Activated naive CD4-positive, alpha-beta T cell treated with anti-CD3 and anti-CD28 coated beads, Interleukin-2, amount 50 U/mL, for 24 hours (primary cell): ENCODE measurements at regions not wholly inside any gene's neighbourhood (a gene's known extent, or its start where the extent isn't known, plus 50 kb on each side); places are given as distances from the start of the nearest gene placed in this dataset.

Experiments used
- H3K27ac Mint-ChIP-seq: one replicate; pipeline ENCODE4 v1.8.0; 2021; ENCODE audit warnings: mild to moderate bottlenecking, mixed read lengths
- H3K27me3 Mint-ChIP-seq: one replicate; pipeline ENCODE4 v1.8.0; 2021; ENCODE audit warnings: mixed read lengths
- H3K36me3 Mint-ChIP-seq: one replicate; pipeline ENCODE4 v1.8.0; 2021; ENCODE audit warnings: mixed read lengths
- H3K4me1 Mint-ChIP-seq: one replicate; pipeline ENCODE4 v1.8.0; 2021; ENCODE audit warnings: mixed read lengths
- H3K4me3 Mint-ChIP-seq: one replicate; pipeline ENCODE4 v1.8.0; 2021; ENCODE audit warnings: mild to moderate bottlenecking, mixed read lengths
- H3K9me3 Mint-ChIP-seq: one replicate; pipeline ENCODE4 v1.8.0; 2021; ENCODE audit warnings: mixed read lengths

GRCh38 chr4:130187587-130187986 is 1091.6 kb downstream of the C4orf33 start:
- peaks cover 4% of the 10 kb centered on the region for H3K9me3 Mint-ChIP-seq

GRCh38 chr4:130192787-130193186 is 1096.8 kb downstream of the C4orf33 start:
- Mint-ChIP-seq H3K36me3 (no peaks in the 10 kb centered on the region), H3K27me3 (peaks cover 1% of the 10 kb centered on the region), H3K4me3 (no peak overlapping the region), H3K27ac (no peak overlapping the region), H3K9me3 (no peaks in the 10 kb centered on the region), H3K4me1 (no peaks in the 10 kb centered on the region)

More at GRCh38 chr4:130187587-130187986, 1091.6 kb downstream of the C4orf33 start:
- Mint-ChIP-seq H3K27me3 (peaks cover 1% of the 10 kb centered on the region), H3K27ac (no peak overlapping the region), H3K36me3 (no peaks in the 10 kb centered on the region), H3K4me3 (no peak overlapping the region), H3K4me1 (no peaks in the 10 kb centered on the region)

- Mint-ChIP-seq H3K27me3 (no peaks in the 10 kb centered on the region), H3K27ac (no peak overlapping the region), H3K36me3 (no peaks in the 10 kb centered on the region), H3K4me1 (no peaks in the 10 kb centered on the region), H3K4me3 (no peak overlapping the region), H3K9me3 (no peaks in the 10 kb centered on the region)
Observed at GRCh38 chr4:130197946-130198345, 1102.0 kb downstream of the C4orf33 start.

- no peaks in the 10 kb centered on the region for H3K36me3 Mint-ChIP-seq
- no peaks in the 10 kb centered on the region for H3K9me3 Mint-ChIP-seq
- no peak overlapping the region for H3K27ac Mint-ChIP-seq
- no peaks in the 10 kb centered on the region for H3K4me1 Mint-ChIP-seq
- H3K27me3 Mint-ChIP-seq = no peaks in the 10 kb centered on the region
- no peak overlapping the region for H3K4me3 Mint-ChIP-seq
Observed at GRCh38 chr4:130203571-130203970, 1107.6 kb downstream of the C4orf33 start.

DNA sequence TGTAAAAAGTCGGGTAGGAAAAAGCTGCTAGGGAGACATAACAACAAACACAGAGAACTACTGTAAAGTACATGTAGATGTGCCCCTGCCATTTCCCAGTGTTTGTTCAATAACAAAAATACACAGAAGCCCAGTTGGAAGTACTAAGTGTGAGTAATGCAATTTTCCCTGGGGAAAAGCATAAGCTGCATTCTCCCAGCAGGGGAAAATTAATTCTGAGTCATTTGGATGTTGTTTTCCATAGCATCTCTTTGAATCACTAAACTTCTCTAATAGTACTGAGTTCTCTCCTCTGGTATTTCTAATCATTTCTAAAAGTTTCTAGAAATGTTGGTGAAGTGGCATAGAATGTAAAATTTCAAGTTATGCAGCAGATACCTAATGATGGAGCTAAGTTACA is 1114.9 kb downstream of the C4orf33 start:
- Mint-ChIP-seq H3K27me3 (no peaks in the 10 kb centered on the region), H3K36me3 (no peaks in the 10 kb centered on the region), H3K4me3 (no peak overlapping the region), H3K27ac (no peak overlapping the region), H3K4me1 (no peaks in the 10 kb centered on the region), H3K9me3 (peaks cover 7% of the 10 kb centered on the region)

DNA sequence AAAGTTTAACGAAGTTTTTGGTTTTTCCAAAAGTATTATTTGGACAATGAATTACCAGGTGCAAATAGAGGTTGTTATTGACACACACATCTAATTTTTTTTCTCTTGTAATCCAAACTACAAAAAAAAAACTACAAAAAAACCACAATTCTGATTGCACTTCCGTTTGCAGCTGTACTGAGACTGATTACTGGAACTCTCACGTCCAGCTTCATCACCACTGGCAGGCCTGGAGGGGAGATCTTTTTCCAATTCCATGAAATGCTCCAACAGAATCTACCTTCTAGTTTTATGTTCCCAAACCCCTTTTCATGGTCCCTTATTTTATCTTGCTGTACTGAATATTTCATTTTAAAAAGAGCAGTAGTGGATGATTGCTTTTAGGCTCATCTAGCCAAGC is 1118.3 kb downstream of the C4orf33 start:
- no peaks in the 10 kb centered on the region for H3K27me3 Mint-ChIP-seq

GRCh38 chr4:130233377-130234047 is 1137.6 kb downstream of the C4orf33 start:
- H3K9me3 Mint-ChIP-seq = no peaks in the 10 kb centered on the region

More for the DNA sequence above, 1118.3 kb downstream of the C4orf33 start:
- Mint-ChIP-seq H3K4me3 (no peak overlapping the region), H3K9me3 (peaks cover 10% of the 10 kb centered on the region), H3K4me1 (no peaks in the 10 kb centered on the region), H3K27ac (no peak overlapping the region), H3K36me3 (no peaks in the 10 kb centered on the region)

GRCh38 chr4:130238121-130238520 is 1142.2 kb downstream of the C4orf33 start:
- Mint-ChIP-seq H3K27me3 (no peaks in the 10 kb centered on the region), H3K4me3 (no peak overlapping the region), H3K36me3 (no peaks in the 10 kb centered on the region), H3K9me3 (peaks cover 5% of the 10 kb centered on the region), H3K27ac (no peak overlapping the region), H3K4me1 (no peaks in the 10 kb centered on the region)

More at GRCh38 chr4:130233377-130234047, 1137.6 kb downstream of the C4orf33 start:
- H3K36me3 Mint-ChIP-seq = no peaks in the 10 kb centered on the region
- no peaks in the 10 kb centered on the region for H3K27me3 Mint-ChIP-seq
- peak overlapping the region; percentile 8 for H3K4me3 Mint-ChIP-seq
- no peak overlapping the region for H3K27ac Mint-ChIP-seq
- H3K4me1 Mint-ChIP-seq = no peaks in the 10 kb centered on the region

GRCh38 chr4:130249002-130249401 is 1153.0 kb downstream of the C4orf33 start:
- no peaks in the 10 kb centered on the region for H3K27me3 Mint-ChIP-seq
- H3K36me3 Mint-ChIP-seq = no peaks in the 10 kb centered on the region
- no peak overlapping the region for H3K4me3 Mint-ChIP-seq
- no peak overlapping the region for H3K27ac Mint-ChIP-seq
- no peaks in the 10 kb centered on the region for H3K9me3 Mint-ChIP-seq
- H3K4me1 Mint-ChIP-seq = no peaks in the 10 kb centered on the region

DNA sequence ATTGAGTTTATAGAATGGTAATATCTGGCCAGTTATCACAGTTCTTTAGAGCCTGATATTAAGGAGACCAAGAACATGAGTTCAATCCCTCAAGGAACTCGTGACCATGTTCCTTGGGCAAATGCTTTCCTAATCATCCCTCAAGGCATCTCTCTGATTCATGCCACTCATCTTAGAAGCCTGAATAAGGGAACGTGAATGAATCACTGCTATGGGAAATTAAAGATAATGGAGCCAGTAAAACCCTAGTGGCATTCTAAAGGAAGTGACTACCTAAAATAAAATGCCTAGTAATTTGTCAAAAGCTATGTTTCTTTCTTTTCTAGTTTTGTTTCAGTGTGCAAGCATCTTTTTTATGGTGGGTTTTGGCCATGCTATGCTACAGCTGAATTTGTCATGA is 1161.3 kb downstream of the C4orf33 start:
- H3K4me1 Mint-ChIP-seq = no peaks in the 10 kb centered on the region
- H3K9me3 Mint-ChIP-seq = no peaks in the 10 kb centered on the region
- H3K27me3 Mint-ChIP-seq = no peaks in the 10 kb centered on the region
- no peak overlapping the region for H3K27ac Mint-ChIP-seq
- H3K36me3 Mint-ChIP-seq = no peaks in the 10 kb centered on the region
- H3K4me3 Mint-ChIP-seq = no peak overlapping the region

DNA sequence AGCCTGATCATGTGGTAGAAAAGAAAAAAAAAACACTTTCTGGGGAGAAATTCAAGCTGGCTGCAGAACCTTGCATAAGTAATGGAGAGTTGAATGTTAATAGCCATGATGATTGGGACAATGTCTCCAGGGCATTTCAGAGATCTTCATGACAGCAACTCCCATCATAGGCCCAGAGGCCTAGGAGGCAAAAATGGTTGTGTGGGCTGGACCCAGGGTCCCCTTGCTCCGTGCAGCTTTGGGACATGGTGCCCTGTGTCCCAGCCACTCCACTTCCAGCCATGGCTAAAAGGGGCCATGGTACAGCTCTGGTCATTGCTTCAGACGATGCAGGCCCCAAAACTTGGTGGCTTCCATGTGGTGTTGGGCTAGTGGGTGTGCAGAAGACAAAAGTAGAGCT is 1170.9 kb downstream of the C4orf33 start:
- Mint-ChIP-seq H3K9me3 (peaks cover 13% of the 10 kb centered on the region), H3K27ac (no peak overlapping the region)

GRCh38 chr4:130288576-130288975 is 1192.6 kb downstream of the C4orf33 start:
- H3K9me3 Mint-ChIP-seq = peaks cover 4% of the 10 kb centered on the region
- no peak overlapping the region for H3K4me3 Mint-ChIP-seq
- no peak overlapping the region for H3K27ac Mint-ChIP-seq
- H3K27me3 Mint-ChIP-seq = no peaks in the 10 kb centered on the region
- H3K36me3 Mint-ChIP-seq = no peaks in the 10 kb centered on the region
- no peaks in the 10 kb centered on the region for H3K4me1 Mint-ChIP-seq

More for the DNA sequence above, 1170.9 kb downstream of the C4orf33 start:
- no peaks in the 10 kb centered on the region for H3K27me3 Mint-ChIP-seq
- no peaks in the 10 kb centered on the region for H3K4me1 Mint-ChIP-seq
- no peak overlapping the region for H3K4me3 Mint-ChIP-seq
- no peaks in the 10 kb centered on the region for H3K36me3 Mint-ChIP-seq

DNA sequence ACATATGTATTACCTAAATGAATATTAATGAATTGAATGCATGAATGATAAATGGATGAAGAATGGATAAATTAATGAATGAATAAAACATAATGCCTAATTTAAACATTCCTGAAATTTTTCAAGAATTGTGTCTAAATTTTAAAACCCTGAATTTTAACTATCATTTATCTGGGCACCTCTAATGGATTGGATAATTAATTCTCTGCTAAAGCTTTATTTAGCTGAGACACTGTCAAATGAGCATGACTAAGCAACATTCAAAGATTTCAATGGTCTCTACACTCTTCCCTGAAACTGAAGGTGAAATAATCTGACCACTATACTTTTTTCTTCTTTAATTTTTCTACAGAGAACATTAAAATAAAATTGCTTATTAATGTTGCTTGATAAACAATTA is 1197.7 kb downstream of the C4orf33 start:
- Mint-ChIP-seq H3K4me1 (no peaks in the 10 kb centered on the region), H3K27me3 (no peaks in the 10 kb centered on the region), H3K36me3 (no peaks in the 10 kb centered on the region), H3K4me3 (no peak overlapping the region), H3K27ac (no peak overlapping the region), H3K9me3 (peaks cover 4% of the 10 kb centered on the region)

DNA sequence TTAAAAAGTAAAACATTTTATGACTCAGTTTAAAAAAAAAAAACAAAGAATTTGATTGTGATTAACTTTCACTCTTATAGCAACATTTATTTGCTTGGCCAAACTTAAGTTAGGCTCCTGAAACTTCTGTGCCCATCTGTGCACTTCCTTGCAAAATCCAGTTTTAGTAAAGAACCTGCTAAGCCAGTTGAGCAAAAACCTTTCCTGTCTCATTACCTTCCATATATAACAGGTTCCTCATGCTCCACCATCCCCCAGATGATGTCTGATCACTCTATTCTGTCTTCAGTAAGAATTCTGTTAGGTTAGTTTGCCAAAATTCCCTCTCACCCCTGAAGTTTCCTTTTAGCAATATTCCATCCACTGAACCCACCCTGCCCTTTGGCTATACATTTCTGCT is 1200.5 kb downstream of the C4orf33 start:
- no peaks in the 10 kb centered on the region for H3K27me3 Mint-ChIP-seq
- H3K4me1 Mint-ChIP-seq = no peaks in the 10 kb centered on the region
- H3K27ac Mint-ChIP-seq = no peak overlapping the region
- H3K4me3 Mint-ChIP-seq = no peak overlapping the region
- no peaks in the 10 kb centered on the region for H3K9me3 Mint-ChIP-seq
- no peaks in the 10 kb centered on the region for H3K36me3 Mint-ChIP-seq

- Mint-ChIP-seq H3K4me1 (no peaks in the 10 kb centered on the region), H3K27me3 (no peaks in the 10 kb centered on the region), H3K36me3 (no peaks in the 10 kb centered on the region), H3K9me3 (peaks cover 6% of the 10 kb centered on the region), H3K27ac (no peak overlapping the region), H3K4me3 (no peak overlapping the region)
Observed at GRCh38 chr4:130306566-130306965, 1210.6 kb downstream of the C4orf33 start.

- no peaks in the 10 kb centered on the region for H3K4me1 Mint-ChIP-seq
- H3K27ac Mint-ChIP-seq = no peak overlapping the region
- H3K36me3 Mint-ChIP-seq = no peaks in the 10 kb centered on the region
- no peak overlapping the region for H3K4me3 Mint-ChIP-seq
- no peaks in the 10 kb centered on the region for H3K9me3 Mint-ChIP-seq
- no peaks in the 10 kb centered on the region for H3K27me3 Mint-ChIP-seq
Observed at GRCh38 chr4:130309221-130309620, 1213.3 kb downstream of the C4orf33 start.

DNA sequence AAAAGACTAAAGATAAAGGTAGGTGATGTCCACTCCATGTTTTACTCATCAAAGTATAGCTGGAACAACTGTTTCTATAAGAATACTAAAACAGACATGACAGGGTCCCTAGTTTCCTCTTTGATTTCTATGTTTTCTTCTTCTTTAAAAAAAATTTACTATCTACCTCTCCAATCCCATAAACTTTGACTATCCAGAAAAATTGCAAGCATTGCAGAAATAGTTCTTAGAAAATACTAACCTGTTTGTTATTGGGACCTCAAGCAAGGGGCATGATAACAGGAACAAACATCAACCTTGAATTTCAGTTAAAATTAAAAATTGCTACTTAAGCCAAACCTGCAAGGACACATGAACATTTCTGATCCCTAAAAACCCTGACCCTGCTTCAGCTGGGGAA is 1226.5 kb downstream of the C4orf33 start:
- no peak overlapping the region for H3K4me3 Mint-ChIP-seq
- H3K27me3 Mint-ChIP-seq = no peaks in the 10 kb centered on the region
- no peaks in the 10 kb centered on the region for H3K36me3 Mint-ChIP-seq
- H3K4me1 Mint-ChIP-seq = no peaks in the 10 kb centered on the region
- no peak overlapping the region for H3K27ac Mint-ChIP-seq
- H3K9me3 Mint-ChIP-seq = peaks cover 9% of the 10 kb centered on the region
